Bronchial epithelial cell (primary cell): ENCODE measurements at regions not wholly inside any gene's neighbourhood (a gene's known extent, or its start where the extent isn't known, plus 50 kb on each side); places are given as distances from the start of the nearest gene placed in this dataset.

Source experiments
- DNase-seq: peaks from one replicate; pipeline ENCODE4 v3.0.0-alpha.2; 2010; ENCODE audit warnings: low read depth
- FAIRE-seq: peaks from 2 replicates; lab custom pipeline; 2011; peaks lifted over from hg19 to GRCh38; lab: Jason Lieb, UNC
- H3K27me3 ChIP-seq: 2 replicates; pipeline ENCODE4 v1.5.1; 2011; ENCODE audit warnings: low read length; ENCODE audit not compliant: control insufficient read depth, insufficient read depth
- H3K36me3 ChIP-seq: 2 replicates; pipeline ENCODE4 v1.5.1; 2011; ENCODE audit warnings: low read length; ENCODE audit not compliant: control insufficient read depth, insufficient read depth
- H3K4me3 ChIP-seq: 2 replicates; pipeline ENCODE4 v1.5.1; 2011; ENCODE audit warnings: mild to moderate bottlenecking, low read depth, low read length, control low read depth
- CTCF ChIP-seq: IDR thresholded peaks from 2 replicates; pipeline ENCODE4 v1.5.1; 2011; ENCODE audit warnings: mild to moderate bottlenecking, moderate library complexity, low read length, control low read depth, inconsistent platforms; ENCODE audit not compliant: insufficient read depth, severe bottlenecking

- no peak for TF ChIP-seq CTCF
- Histone ChIP-seq H3K4me3 (no peak overlapping the region), H3K27me3 (no peaks in the 10 kb centered on the region), H3K36me3 (no peaks in the 10 kb centered on the region)
- DNase-seq (no peak), FAIRE-seq (no peak)
Measured at GRCh38 chr13:31896427-31896826, 135.1 kb upstream of the FRY start.

- Histone ChIP-seq H3K27me3 (no peaks in the 10 kb centered on the region), H3K36me3 (no peaks in the 10 kb centered on the region), H3K4me3 (no peak overlapping the region)
- no peak for TF ChIP-seq CTCF
- peak; percentile 28 for FAIRE-seq
- no peak for DNase-seq
Measured at GRCh38 chr13:31898378-31899071, 133.0 kb upstream of the FRY start.

DNA sequence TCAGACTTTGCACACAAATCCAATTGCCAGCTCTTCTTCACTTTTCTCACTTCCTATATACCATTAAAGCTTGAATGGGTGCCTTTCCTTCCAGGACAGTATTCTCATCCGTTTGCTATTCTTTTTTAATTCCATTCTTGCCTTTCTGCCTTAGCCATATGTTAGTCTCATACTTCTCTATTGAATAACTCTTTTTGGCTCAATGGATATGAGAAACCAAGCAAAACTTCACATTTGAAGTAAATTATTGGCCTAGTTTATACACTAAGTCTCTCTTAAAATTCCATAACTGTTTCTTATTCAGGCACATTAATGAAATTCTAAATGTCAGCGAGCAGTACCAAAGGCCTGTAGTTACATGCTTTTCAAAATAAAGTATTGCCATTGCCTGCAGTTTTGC is 129.6 kb upstream of the FRY start:
- FAIRE-seq (no peak), DNase-seq (no peak)
- no peak for TF ChIP-seq CTCF
- Histone ChIP-seq H3K36me3 (no peaks in the 10 kb centered on the region), H3K4me3 (no peak overlapping the region), H3K27me3 (no peaks in the 10 kb centered on the region)

DNA sequence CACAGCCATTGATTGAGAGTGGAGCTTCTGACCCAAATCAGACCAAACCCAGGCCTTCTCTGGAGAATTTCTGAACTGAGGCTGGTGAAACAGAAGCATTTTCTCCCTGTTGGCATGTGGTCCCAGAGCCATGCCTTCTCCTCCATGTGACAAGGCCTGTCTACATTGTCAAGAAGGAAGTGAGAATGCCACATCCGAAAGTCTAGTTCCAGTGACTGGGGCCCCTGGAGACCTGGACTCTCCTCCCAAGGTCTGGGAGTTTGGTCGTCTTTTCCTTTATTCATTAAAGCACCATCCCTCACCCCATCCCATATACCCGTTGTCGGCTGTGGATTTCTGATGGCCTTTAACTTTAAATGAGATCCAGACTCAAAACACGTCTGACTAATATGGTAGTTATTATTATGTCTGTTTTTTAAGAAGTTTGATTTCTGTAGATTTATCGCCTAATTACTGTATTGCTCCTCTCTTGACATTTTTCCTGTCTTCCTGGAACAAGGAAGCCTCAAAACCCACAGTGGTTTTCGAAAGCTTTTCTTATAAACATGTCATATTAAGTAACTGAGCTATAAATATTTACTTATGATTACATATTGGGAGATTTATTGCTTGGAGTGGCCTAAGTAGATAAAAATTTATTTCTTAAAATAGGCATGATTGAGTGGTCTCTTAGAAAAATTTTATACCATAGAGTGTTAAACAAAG is 128.3 kb upstream of the FRY start:
- no peaks in the 10 kb centered on the region for H3K36me3 ChIP-seq
- H3K27me3 ChIP-seq, result no peaks in the 10 kb centered on the region
- no peak for DNase-seq
- H3K4me3 ChIP-seq, result no peak overlapping the region
- no peak for FAIRE-seq
- no peak for TF ChIP-seq CTCF

GRCh38 chr13:31904941-31905824 is 126.4 kb upstream of the FRY start:
- FAIRE-seq, result no peak
- Histone ChIP-seq H3K36me3 (no peaks in the 10 kb centered on the region), H3K4me3 (no peak overlapping the region), H3K27me3 (no peaks in the 10 kb centered on the region)
- TF ChIP-seq CTCF, result no peak
- DNase-seq, result no peak
